ENCODE measurements at regions not wholly inside any gene's neighbourhood (a gene's known extent, or its start where the extent isn't known, plus 50 kb on each side); places are given as distances from the start of the nearest gene placed in this dataset.

DNA sequence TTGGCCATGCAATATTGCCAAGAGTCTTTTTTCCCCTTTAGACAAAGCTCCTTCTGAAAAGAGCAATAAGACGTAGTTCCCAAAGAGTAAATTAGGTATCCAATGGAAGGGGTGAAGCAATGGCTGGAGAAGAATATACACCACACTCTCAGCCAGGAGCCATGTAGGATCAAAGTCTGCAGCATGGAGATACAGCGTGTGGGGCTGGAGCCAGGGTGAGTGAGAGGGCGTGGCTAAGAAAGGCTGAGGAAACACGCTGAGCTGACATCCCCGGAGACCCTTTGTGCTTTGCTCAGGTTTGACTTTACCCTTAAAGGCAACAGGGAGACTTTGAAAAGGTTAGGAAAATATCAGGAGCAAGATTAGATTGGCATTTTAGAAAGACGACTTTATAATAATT is 87.1 kb upstream of the ELL2 start:
- DNase-seq: no peak
- Mint-ChIP-seq H3K27ac (no peak overlapping the region), H3K27me3 (peaks cover 0 to 1% of the 10 kb centered on the region in 2 donors), H3K4me3 (no peak overlapping the region), H3K4me1 (no peaks in the 10 kb centered on the region), H3K36me3 (no peaks in the 10 kb centered on the region), H3K9me3 (no peaks in the 10 kb centered on the region)
- Histone ChIP-seq H3K4me1 (ENCODE audit: insufficient read depth, low read length) (no peaks in the 10 kb centered on the region), H3K36me3 (ENCODE audit: insufficient read depth, low read length) (no peaks in the 10 kb centered on the region), H3K27ac (ENCODE audit: low read depth, low read length) (no peak overlapping the region), H3K27me3 (ENCODE audit: insufficient read depth, low read length) (no peaks in the 10 kb centered on the region), H3K4me3 (ENCODE audit: low read length in 2 of 2) (no peak overlapping the region), H3K9me3 (ENCODE audit: control insufficient read depth in 1 of 2, low read length in 2 of 2) (no peaks in the 10 kb centered on the region)
- ChIA-PET POLR2A (ENCODE audit: partially characterized antibody) (no interaction called here), CTCF (ENCODE audit: partially characterized antibody) (interaction anchor here (1.0 kb wide), 1 partner anchor 397 kb away, joined by 3 read pairs; no protein-coding TSS in a partner anchor)
- intact Hi-C loops (cut with micrococcal nuclease): no loop called here

DNA sequence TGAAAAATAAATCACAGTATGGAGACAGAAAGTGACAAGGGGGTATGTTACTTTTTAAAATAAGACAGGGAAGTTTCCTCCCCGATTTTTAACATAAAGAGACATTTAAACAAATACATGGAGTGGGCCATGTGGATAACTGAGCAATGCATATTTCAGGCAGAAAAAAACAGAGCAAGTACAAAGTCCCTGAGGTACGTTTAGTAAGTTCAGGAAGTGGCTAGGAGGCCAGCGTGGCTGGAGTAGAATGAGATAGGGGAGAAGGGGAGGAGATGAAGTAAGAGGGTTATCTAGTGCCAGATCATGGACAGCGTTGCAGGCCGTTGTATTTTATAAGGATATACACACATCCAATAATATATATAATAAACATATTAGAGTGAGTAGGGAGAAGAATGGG is 84.2 kb upstream of the ELL2 start:
- DNase-seq: no peak
- Histone ChIP-seq H3K36me3 (ENCODE audit: insufficient read depth, low read length) (no peaks in the 10 kb centered on the region), H3K27ac (ENCODE audit: low read depth, low read length) (no peak overlapping the region), H3K27me3 (ENCODE audit: insufficient read depth, low read length) (no peaks in the 10 kb centered on the region), H3K4me3 (ENCODE audit: low read length in 2 of 2) (no peak overlapping the region), H3K4me1 (ENCODE audit: insufficient read depth, low read length) (no peaks in the 10 kb centered on the region), H3K9me3 (ENCODE audit: control insufficient read depth in 1 of 2, low read length in 2 of 2) (no peaks in the 10 kb centered on the region)
- no peak overlapping the region for H3K4me3 Mint-ChIP-seq
- no peaks in the 10 kb centered on the region for H3K36me3 Mint-ChIP-seq
- peaks cover 0 to 2% (median 0%) of the 10 kb centered on the region in 8 donors for H3K9me3 Mint-ChIP-seq
- H3K27ac Mint-ChIP-seq: no peak overlapping the region
- intact Hi-C loops (cut with micrococcal nuclease): no loop called here
- H3K4me1 Mint-ChIP-seq: no peaks in the 10 kb centered on the region
- POLR2A ChIA-PET (ENCODE audit: partially characterized antibody): no interaction called here
- peaks cover 0 to 2% of the 10 kb centered on the region in 2 donors for H3K27me3 Mint-ChIP-seq
- CTCF ChIA-PET (ENCODE audit: partially characterized antibody): no interaction called here

DNA sequence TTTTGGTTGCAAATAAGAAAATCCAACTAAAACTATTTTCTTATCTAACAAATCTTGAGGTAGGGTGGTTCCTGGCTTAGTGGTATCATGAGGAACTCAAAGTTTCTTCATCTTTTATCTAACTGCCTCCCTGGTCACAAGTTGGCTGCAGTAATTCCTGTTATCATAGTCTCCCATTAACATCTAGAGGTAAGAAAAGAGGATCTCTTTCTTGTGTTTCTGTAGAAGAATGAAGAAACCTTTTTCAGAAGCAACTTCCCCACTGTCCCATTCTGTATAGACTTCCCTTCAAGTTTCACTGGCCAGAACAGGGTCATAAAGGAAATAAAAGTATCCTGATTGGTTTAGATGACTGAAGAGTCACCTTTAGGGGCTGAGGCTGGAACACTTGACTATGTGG is 81.8 kb upstream of the ELL2 start:
- Histone ChIP-seq H3K27me3 (ENCODE audit: insufficient read depth, low read length) (no peaks in the 10 kb centered on the region), H3K4me1 (ENCODE audit: insufficient read depth, low read length) (no peaks in the 10 kb centered on the region), H3K9me3 (ENCODE audit: control insufficient read depth in 1 of 2, low read length in 2 of 2) (no peaks in the 10 kb centered on the region), H3K27ac (ENCODE audit: low read depth, low read length) (no peak overlapping the region), H3K36me3 (ENCODE audit: insufficient read depth, low read length) (no peaks in the 10 kb centered on the region), H3K4me3 (ENCODE audit: low read length in 2 of 2) (no peak overlapping the region)
- ChIA-PET CTCF (ENCODE audit: partially characterized antibody) (no interaction called here), POLR2A (ENCODE audit: partially characterized antibody) (no interaction called here)
- peaks cover 0 to 3% of the 10 kb centered on the region in 2 donors for H3K36me3 Mint-ChIP-seq
- intact Hi-C loops (cut with micrococcal nuclease): no loop called here
- H3K4me3 Mint-ChIP-seq: no peak overlapping the region
- DNase-seq: no peak
- H3K9me3 Mint-ChIP-seq: peaks cover 0 to 5% (median under 1%) of the 10 kb centered on the region in 8 donors
- H3K4me1 Mint-ChIP-seq: no peaks in the 10 kb centered on the region
- no peak overlapping the region for H3K27ac Mint-ChIP-seq
- peaks cover 2 to 4% of the 10 kb centered on the region in 2 donors for H3K27me3 Mint-ChIP-seq

DNA sequence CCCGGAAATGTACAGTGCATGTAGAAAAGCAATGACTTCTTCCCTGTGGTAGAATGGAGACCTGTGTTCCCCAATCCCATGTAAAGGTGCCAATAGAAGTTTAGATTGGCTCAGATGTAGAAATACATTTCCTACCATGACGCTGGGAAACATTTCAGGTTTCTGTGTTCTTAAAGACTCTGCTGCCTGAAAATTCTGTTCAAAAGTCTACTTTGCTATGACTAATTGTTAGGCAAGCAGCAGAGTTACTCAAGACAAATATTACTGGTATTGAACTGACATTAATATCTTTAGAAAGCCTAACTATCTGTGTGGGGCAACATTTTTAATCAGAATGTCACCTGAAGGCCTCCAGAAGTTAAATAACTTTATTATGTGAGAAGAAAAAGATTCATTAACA is 75.5 kb upstream of the ELL2 start:
- intact Hi-C loops (cut with micrococcal nuclease): no loop called here
- H3K4me3 Mint-ChIP-seq: no peak overlapping the region

DNA sequence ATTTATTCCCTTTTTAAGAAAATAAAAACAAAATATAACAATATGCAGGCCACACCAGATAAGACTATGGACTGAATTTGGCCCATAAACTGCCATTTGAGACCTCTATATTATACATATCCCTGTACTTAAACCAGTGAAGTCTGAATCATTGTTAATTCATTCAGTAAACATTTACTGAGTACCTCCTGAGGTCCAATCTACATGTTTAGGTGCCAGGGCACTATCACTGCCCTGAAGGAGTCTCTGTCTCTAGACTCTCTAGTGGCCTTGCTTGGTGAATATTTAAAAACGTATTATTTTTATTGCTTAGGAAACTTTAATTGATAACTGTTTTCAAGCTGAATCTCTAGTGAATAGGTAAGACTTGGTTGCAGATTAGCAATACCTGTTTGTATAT is 74.7 kb upstream of the ELL2 start:
- H3K36me3 Mint-ChIP-seq: peaks cover 0 to 3% of the 10 kb centered on the region in 2 donors
- H3K4me1 Mint-ChIP-seq: no peaks in the 10 kb centered on the region
- no peak overlapping the region for H3K27ac Mint-ChIP-seq
- no peak overlapping the region for H3K27ac ChIP-seq (ENCODE audit: low read depth, low read length)
- H3K27me3 Mint-ChIP-seq: peaks cover 0 to 4% of the 10 kb centered on the region in 2 donors
- H3K4me3 Mint-ChIP-seq: no peak overlapping the region
- DNase-seq: no peak
- ChIA-PET POLR2A (ENCODE audit: partially characterized antibody) (no interaction called here), CTCF (ENCODE audit: partially characterized antibody) (no interaction called here)
- no peaks in the 10 kb centered on the region for H3K36me3 ChIP-seq (ENCODE audit: insufficient read depth, low read length)
- no peaks in the 10 kb centered on the region for H3K4me1 ChIP-seq (ENCODE audit: insufficient read depth, low read length)
- peaks cover 0 to 4% (median 2%) of the 10 kb centered on the region in 8 donors for H3K9me3 Mint-ChIP-seq
- H3K27me3 ChIP-seq (ENCODE audit: insufficient read depth, low read length): no peaks in the 10 kb centered on the region
- H3K4me3 ChIP-seq (ENCODE audit: low read length in 2 of 2): no peak overlapping the region
- intact Hi-C loops (cut with micrococcal nuclease): no loop called here
- no peaks in the 10 kb centered on the region for H3K9me3 ChIP-seq (ENCODE audit: control insufficient read depth in 1 of 2, low read length in 2 of 2)

More for the DNA sequence above, 75.5 kb upstream of the ELL2 start:
- H3K27me3 ChIP-seq (ENCODE audit: insufficient read depth, low read length): no peaks in the 10 kb centered on the region
- Mint-ChIP-seq H3K4me1 (no peaks in the 10 kb centered on the region), H3K36me3 (peaks cover 0 to 3% of the 10 kb centered on the region in 2 donors), H3K9me3 (peaks cover 0 to 4% (median 2%) of the 10 kb centered on the region in 8 donors), H3K27ac (no peak overlapping the region), H3K27me3 (peaks cover 0 to 4% of the 10 kb centered on the region in 2 donors)
- no peaks in the 10 kb centered on the region for H3K36me3 ChIP-seq (ENCODE audit: insufficient read depth, low read length)
- no peak for DNase-seq
- H3K4me3 ChIP-seq (ENCODE audit: low read length in 2 of 2): no peak overlapping the region
- H3K4me1 ChIP-seq (ENCODE audit: insufficient read depth, low read length): no peaks in the 10 kb centered on the region
- POLR2A ChIA-PET (ENCODE audit: partially characterized antibody): no interaction called here
- CTCF ChIA-PET (ENCODE audit: partially characterized antibody): no interaction called here
- H3K27ac ChIP-seq (ENCODE audit: low read depth, low read length): no peak overlapping the region
- H3K9me3 ChIP-seq (ENCODE audit: control insufficient read depth in 1 of 2, low read length in 2 of 2): no peaks in the 10 kb centered on the region

DNA sequence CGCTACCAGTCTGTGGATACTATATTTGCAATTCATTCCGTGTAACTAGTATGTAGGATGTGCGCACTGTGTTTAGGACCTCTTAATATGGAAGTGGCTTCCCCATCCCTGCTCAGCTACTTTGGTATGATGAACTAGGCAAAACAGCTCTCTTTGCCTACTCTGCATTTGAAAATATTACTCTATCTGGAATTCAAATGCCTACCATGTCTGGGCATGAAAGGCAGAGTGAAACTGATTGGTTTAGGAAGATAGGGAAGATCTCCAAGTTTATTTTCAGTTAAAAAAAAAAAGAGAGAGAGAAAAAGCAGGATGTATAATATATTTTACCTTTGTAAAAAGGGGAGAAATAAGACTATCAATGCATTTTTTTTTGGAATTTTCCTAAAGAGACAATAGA is 74.1 kb upstream of the ELL2 start:
- no peak for DNase-seq
- Histone ChIP-seq H3K36me3 (ENCODE audit: insufficient read depth, low read length) (no peaks in the 10 kb centered on the region), H3K27me3 (ENCODE audit: insufficient read depth, low read length) (no peaks in the 10 kb centered on the region), H3K27ac (ENCODE audit: low read depth, low read length) (no peak overlapping the region), H3K9me3 (ENCODE audit: control insufficient read depth in 1 of 2, low read length in 2 of 2) (no peaks in the 10 kb centered on the region), H3K4me1 (ENCODE audit: insufficient read depth, low read length) (no peaks in the 10 kb centered on the region), H3K4me3 (ENCODE audit: low read length in 2 of 2) (no peak overlapping the region)
- peaks cover 0 to 4% of the 10 kb centered on the region in 2 donors for H3K27me3 Mint-ChIP-seq
- H3K27ac Mint-ChIP-seq: no peak overlapping the region
- POLR2A ChIA-PET (ENCODE audit: partially characterized antibody): no interaction called here
- intact Hi-C loops (cut with micrococcal nuclease): no loop called here
- H3K4me3 Mint-ChIP-seq: no peak overlapping the region
- H3K36me3 Mint-ChIP-seq: peaks cover 0 to 3% of the 10 kb centered on the region in 2 donors
- H3K4me1 Mint-ChIP-seq: no peaks in the 10 kb centered on the region
- H3K9me3 Mint-ChIP-seq: peaks cover 0 to 4% (median 2%) of the 10 kb centered on the region in 8 donors
- CTCF ChIA-PET (ENCODE audit: partially characterized antibody): no interaction called here

DNA sequence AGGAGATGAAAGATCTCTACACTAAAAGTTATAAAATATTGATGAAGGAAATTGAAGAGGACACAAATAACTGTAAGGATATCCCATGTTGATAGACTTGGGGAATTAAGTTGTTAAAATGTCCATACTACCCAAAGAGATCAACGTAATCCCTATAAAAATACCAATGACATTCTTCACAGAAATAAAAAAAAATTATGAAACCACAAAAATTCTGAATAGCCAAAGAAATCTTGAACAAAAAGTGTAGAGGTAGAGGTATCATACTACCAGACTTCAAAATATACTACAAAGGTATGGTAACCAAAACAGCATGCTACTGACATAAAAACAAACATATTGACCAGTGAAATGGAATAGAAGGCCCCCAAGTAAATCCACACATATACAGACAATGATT is 71.5 kb upstream of the ELL2 start:
- ChIA-PET POLR2A (ENCODE audit: partially characterized antibody) (no interaction called here), CTCF (ENCODE audit: partially characterized antibody) (no interaction called here)
- Mint-ChIP-seq H3K36me3 (no peaks in the 10 kb centered on the region), H3K4me1 (no peaks in the 10 kb centered on the region), H3K27ac (no peak overlapping the region), H3K4me3 (no peak overlapping the region), H3K9me3 (no peaks in the 10 kb centered on the region), H3K27me3 (no peaks in the 10 kb centered on the region)
- H3K27ac ChIP-seq (ENCODE audit: low read depth, low read length): no peak overlapping the region
- H3K27me3 ChIP-seq (ENCODE audit: insufficient read depth, low read length): no peaks in the 10 kb centered on the region
- no peaks in the 10 kb centered on the region for H3K4me1 ChIP-seq (ENCODE audit: insufficient read depth, low read length)
- no peak for DNase-seq
- no peak overlapping the region for H3K4me3 ChIP-seq (ENCODE audit: low read length in 2 of 2)
- intact Hi-C loops (cut with micrococcal nuclease): no loop called here
- H3K9me3 ChIP-seq (ENCODE audit: control insufficient read depth in 1 of 2, low read length in 2 of 2): no peaks in the 10 kb centered on the region
- H3K36me3 ChIP-seq (ENCODE audit: insufficient read depth, low read length): no peaks in the 10 kb centered on the region

DNA sequence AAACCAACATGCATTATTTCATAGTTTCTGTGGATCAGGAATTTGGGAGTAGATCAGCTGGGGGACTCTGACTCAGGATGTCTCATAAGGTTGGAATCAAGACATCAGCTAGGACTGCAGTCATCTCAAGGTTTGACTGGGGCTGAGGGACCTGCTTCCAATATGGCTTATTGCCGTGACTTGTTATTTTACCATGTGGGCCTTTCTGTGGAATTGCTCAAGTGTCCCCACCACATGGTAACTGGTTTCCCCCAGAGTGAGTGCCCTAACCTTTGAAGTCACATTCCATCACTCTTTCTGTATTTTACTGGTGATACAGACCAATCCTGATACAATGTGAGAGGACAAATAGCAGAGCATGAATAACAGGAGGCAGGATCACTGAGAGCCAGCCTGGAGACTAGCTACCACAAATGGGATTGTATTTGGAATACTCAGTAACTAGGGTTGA is 70.2 kb upstream of the ELL2 start:
- Histone ChIP-seq H3K4me3 (ENCODE audit: low read length in 2 of 2) (no peak overlapping the region), H3K9me3 (ENCODE audit: control insufficient read depth in 1 of 2, low read length in 2 of 2) (no peaks in the 10 kb centered on the region), H3K27me3 (ENCODE audit: insufficient read depth, low read length) (no peaks in the 10 kb centered on the region), H3K4me1 (ENCODE audit: insufficient read depth, low read length) (no peaks in the 10 kb centered on the region), H3K36me3 (ENCODE audit: insufficient read depth, low read length) (no peaks in the 10 kb centered on the region), H3K27ac (ENCODE audit: low read depth, low read length) (no peak overlapping the region)
- Mint-ChIP-seq H3K36me3 (no peaks in the 10 kb centered on the region), H3K4me1 (no peaks in the 10 kb centered on the region), H3K27ac (no peak overlapping the region), H3K9me3 (no peaks in the 10 kb centered on the region), H3K27me3 (no peaks in the 10 kb centered on the region), H3K4me3 (no peak overlapping the region)
- ChIA-PET POLR2A (ENCODE audit: partially characterized antibody) (no interaction called here), CTCF (ENCODE audit: partially characterized antibody) (no interaction called here)
- intact Hi-C loops (cut with micrococcal nuclease): no loop called here
- no peak for DNase-seq
